Stimulated activated CD4-positive, alpha-beta T cell treated with anti-CD3 and anti-CD28 coated beads, Interleukin-15, amount 100 ng/mL, for 1 hour (primary cell): ENCODE measurements at regions not wholly inside any gene's neighbourhood (a gene's known extent, or its start where the extent isn't known, plus 50 kb on each side); places are given as distances from the start of the nearest gene placed in this dataset.

Source experiments
- DNase-seq, 2 donors: peaks; one replicate each; pipeline ENCODE4 v3.0.0-alpha.2; 2020; ENCODE audit warnings: low read depth in 1 of 2, low spot score in 1 of 2

DNA sequence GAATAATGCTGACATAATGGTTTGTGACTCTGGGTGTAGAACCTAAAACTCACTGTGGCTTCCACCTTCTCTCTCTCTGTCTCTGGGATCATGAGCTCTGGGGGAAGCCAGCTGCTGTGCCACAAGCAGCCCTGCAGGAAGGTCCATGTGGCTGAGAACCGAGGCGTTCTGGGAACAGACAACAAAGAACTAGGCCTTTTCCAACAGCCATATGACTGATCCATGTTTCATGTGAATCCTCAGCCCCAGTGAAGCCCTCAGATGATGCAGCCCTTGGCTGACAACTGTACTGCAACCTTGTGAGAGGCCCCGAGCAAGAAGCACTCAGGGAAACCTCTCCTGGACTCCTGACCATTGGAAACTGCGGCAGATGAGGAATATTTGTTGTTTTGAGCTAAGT, 56.6 kb downstream of the HLA-G start:
- no peak for DNase-seq

DNA sequence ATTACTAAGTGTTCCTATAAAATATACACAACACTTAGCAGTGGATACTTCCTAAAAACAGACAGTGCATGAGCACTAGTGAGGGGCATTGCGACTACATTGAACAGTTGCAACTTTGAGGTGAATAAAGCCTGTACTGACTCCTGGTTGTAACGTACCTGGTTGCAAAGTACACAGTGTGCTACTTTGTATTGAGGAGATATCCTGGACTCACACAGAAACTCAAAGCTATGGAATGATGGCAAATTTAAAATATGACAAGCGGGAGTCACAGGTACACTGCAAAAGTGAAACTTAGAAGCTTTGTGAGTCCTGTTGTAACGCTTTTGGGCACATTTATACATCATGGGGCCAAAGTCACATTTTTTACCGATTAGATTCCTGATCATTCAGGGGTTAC, 55.6 kb upstream of the HLA-A start:
- DNase-seq: no peak

DNA sequence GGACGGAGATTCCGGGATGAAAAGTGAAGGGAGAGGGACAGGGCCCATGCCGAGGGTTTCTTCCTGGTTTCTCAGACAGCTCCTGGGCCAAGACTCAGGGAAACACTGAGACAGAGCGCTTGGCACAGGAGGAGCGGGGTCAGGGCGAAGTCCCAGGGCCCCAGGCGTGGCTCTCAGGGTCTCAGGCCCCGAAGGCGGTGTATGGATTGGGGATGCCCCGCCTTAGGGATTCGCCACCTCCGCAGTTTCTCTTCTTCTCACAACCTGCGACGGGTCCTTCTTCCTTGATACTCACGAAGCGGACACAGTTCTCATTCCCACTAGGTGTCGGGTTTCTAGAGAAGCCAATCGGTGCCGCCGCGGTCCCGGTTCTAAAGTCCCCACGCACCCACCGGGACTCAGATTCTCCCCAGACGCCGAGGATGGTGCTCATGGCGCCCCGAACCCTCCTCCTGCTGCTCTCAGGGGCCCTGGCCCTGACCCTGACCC, 55.0 kb upstream of the HLA-A start:
- DNase-seq: peak in 1 of 2 donors; percentile 5

GRCh38 chr6:29887819-29888776, 54.2 kb upstream of the HLA-A start:
- DNase-seq: peak; percentile 64 to 79
